H1 (cell line): ENCODE measurements at regions not wholly inside any gene's neighbourhood (a gene's known extent, or its start where the extent isn't known, plus 50 kb on each side); places are given as distances from the start of the nearest gene placed in this dataset.

Experiments
- NRF1 ChIP-seq: IDR thresholded peaks from 2 replicates; pipeline ENCODE4 v1.6.1; 2011; ENCODE audit warnings: mild to moderate bottlenecking, low read depth, low read length, improper control_type of control experiment
- PHF8 ChIP-seq: fragments of 200-600 bp; sonication (generic); conservative IDR thresholded peaks from 2 replicates; pipeline ENCODE4 v1.7.1; 2012; ENCODE audit warnings: low read depth, mild to moderate bottlenecking, inconsistent platforms, low read length, moderate library complexity
- POLR2AphosphoS5 ChIP-seq: IDR thresholded peaks from 2 replicates; pipeline ENCODE4 v1.6.1; 2011; ENCODE audit warnings: low read depth, low read length
- POU5F1 ChIP-seq: IDR thresholded peaks from 2 replicates; pipeline ENCODE4 v1.6.1; 2011; ENCODE audit warnings: low read depth, mild to moderate bottlenecking, low read length, moderate library complexity
- RBBP5 ChIP-seq: IDR thresholded peaks from 2 replicates; pipeline ENCODE4 v1.7.1; 2012; ENCODE audit warnings: low read depth, mild to moderate bottlenecking, inconsistent platforms, low read length, moderate library complexity, borderline replicate concordance
- SIRT6 ChIP-seq: IDR thresholded peaks from one replicate; pipeline ENCODE4 v1.7.1; 2012; ENCODE audit warnings: low read length, inconsistent platforms

DNA sequence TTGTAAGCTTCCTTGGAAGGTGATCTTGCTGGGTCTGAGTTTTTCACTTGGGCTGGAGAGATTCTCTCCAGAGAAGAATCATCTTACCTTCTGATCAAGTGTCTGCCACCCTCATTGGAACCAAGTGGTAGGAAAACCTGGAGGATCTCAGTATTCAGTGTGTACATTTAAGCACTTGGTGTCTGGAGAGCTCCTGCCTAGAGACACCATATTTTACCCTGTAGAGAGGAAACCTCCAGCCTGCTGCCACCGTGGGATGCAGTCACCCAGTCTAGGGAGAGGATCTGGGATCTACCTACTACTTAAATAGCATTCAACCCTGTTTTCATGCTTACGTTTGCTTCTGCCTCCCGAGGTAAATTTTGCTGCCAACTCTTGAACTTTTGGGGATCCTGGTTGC, 274.3 kb downstream of the SV2B start (continued):
- TF ChIP-seq POLR2AphosphoS5 (no peak), POU5F1 (no peak), PHF8 (no peak), RBBP5 (no peak), SIRT6 (no peak), NRF1 (no peak)
